GM21360 (cell line): ENCODE measurements at regions not wholly inside any gene's neighbourhood (a gene's known extent, or its start where the extent isn't known, plus 50 kb on each side); places are given as distances from the start of the nearest gene placed in this dataset.
A peak's percentile ranks its signal among the peaks of the same experiment; 100 is the strongest.

Experiments used
- ATAC-seq: cut with Tn5 transposase; IDR thresholded peaks from one replicate; pipeline ENCODE4 v1.9.1; 2021; ENCODE audit warnings: mild to moderate bottlenecking, moderate library complexity; ENCODE audit not compliant: unreplicated experiment

DNA sequence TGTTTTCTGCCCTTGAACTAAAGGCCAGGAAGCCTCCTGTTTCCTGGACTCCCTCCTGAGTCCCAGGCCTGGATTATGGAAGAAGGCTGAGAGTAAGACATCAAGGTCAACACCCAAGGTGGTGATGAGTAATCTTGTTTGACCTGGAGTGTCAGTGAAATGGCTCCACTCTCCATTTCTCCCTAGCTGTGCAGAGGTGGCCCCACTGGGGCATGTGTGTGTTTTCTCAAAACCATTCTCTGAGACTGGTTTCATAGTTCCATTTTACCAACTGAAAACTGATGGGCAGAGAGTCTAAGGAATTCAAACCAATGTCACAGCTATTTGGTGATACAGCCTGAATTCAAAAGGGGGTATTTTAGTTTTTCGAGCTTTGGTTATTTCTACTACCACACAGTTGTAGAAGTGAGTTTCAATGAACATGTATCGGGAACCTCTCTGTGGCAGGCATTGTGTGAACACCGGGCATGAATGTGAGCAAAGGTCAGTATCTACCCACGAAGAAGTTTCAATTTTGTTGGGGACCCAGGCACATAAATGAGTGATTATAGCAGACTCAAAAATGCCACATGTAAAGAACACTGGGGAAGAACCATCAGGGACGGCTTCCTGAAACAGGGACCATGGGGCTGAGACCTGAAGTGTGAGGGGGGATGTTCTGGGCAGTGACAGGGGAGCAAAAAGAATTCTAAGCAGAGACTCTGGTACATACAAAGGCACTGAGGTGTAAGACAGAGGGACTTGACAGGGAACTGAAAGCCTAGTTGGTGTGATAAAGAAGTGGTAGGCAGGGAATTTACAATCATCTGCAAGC lies 269.6 kb upstream of the KLF4 start:
- no peak for ATAC-seq

DNA sequence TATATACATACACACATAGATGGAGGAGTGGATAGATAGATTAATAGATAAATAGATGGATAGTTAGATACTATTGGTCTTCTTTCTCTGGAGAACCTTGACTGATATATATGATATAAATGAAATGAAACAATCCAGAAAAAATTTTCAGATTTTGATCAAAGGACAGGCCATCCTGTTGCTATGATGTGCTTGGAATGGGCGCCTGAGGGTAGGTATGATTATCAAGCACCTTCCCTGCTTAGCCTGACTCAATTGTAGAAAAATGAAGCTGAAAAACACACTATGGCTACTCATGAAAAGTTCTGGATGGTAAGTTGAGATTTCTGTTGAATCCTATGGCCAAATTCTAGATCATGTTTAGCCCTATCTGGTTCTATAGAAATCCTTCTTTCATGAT lies 266.5 kb upstream of the KLF4 start:
- ATAC-seq = no peak

DNA sequence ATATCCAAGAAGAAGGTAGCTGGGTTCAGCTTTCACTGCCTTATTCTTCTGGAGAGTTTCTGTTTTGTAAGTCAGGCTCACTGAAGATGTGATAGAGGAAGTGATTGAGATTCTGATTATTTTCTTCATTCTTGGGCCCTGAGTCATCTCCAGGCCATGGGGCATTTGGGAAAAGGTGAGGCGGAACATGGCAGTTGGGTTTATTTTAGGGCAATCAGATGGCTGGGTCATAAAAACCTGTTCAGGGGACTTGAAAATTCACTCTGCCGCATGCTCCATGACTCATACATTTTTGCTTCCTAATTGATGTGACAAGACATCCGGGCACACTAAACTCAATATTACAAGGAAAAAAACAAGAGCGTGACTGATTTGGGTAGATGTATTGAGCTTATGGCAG lies 265.7 kb upstream of the KLF4 start:
- no peak for ATAC-seq

DNA sequence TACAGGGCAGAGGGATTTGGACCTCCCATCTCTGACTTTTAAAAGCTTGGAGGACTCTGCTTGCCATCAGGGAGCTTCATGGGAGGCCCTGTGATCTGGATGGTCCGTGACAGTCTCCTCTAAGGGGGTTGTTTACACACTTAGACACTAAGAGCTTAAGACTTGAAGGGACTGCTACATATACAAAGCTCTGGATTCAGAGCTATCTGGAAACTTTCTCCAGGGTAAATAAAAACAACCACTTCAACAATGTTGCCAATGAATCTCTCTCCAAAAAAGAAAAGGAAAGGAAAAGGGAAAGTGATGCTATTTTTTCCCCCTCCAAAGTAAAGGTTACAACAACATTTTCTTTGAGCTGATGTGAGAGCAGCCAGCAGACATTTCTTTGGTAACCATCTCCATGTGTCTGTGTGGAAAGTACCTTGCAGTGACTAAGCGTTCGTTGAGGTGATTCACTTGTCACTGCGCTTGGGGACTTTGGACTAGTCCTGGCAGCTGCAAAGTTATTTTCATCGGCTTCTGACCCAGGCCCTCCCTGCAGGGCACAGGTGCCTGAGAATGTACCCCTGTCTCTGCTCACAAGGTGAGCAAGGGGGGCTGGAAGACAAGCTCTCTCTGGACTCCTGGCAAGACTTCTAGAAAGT lies 262.1 kb upstream of the KLF4 start:
- peak; percentile 85 for ATAC-seq

DNA sequence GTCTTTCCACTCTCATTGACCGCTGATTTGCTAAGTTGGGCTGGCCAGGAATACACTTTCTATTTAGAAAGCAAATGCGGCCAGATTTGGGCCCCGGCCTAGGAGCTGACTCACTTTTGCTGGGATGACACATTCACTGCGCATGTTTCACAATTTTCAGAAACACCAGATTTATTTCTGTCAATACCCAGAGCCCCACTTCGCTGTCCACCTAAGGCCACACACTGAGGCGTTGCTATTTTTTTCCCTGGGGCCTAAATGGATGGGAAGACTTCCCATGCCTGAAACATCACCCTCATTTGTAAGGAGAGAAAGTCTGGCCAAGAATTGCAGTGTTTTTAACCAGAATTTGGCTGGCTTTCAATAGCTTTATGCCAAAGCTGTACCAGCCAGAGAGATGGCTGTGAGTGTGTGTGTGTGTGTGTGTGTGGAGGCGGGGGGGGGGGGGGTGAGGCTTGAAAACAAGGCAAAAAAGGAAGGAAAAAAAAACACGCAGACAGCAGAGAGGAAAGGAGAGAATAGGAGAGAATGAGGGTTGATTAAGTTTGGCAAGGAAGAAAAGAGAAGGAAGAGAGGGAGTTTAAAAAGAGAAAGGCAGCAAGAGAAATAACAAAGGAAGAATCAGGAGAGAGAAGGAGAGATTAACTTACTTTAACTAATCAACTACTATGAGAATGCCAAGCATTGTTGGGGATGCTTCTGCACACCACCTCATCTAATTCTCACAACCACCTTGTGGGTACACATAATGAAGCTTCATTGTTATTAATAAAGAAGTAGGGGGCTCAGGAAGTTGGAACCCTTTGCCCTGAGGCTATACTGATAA lies 261.4 kb upstream of the KLF4 start:
- no peak for ATAC-seq

DNA sequence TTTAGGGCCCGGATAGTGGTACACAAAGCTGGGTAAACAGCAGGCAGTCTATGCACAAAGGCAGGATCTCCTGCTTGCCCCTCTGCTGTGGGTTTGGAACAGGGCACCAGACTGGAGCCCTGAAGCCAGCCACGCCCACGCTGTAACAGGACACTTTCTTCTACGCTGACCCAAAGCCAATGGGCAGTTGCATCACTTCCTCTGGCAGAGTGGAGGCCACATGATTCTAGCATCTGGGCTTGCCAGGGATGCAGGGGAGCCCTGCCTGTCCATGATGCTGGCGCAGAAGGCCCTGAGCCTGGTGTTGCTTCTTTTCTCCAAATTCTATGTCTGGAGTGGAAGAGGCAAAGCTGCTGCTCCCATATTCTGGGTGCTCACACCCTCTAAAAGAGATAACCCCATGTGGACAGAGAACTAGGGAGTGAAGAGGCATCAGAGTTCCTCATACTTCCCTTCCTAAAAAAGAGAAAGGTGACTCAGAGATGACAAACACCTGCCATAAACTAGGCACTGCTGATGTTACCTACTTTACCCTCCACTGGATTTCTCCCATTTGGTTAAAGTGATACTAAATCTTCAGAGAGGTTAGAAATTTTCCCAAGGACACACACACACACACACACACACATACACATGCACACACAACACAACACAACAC lies 260.3 kb upstream of the KLF4 start:
- ATAC-seq = no peak

DNA sequence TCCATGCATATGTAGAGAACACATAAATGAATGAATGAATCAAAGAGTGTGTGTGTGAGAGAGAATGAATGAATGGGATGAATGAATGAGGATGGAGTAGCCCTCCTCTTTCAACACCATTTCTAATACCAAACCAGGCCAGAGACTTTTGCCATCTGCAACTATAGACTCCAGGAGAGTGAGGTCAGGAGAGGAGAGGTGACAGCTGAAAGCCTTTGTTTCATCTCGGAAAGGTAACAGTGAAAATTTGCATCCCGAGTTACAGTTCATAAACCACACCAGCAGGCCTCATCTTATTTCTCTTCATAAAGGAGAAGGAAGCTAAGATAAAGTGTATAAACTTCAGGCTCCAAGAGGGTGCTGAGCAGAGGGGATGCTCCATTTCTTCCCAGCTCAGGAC lies 255.3 kb upstream of the KLF4 start:
- ATAC-seq = no peak

DNA sequence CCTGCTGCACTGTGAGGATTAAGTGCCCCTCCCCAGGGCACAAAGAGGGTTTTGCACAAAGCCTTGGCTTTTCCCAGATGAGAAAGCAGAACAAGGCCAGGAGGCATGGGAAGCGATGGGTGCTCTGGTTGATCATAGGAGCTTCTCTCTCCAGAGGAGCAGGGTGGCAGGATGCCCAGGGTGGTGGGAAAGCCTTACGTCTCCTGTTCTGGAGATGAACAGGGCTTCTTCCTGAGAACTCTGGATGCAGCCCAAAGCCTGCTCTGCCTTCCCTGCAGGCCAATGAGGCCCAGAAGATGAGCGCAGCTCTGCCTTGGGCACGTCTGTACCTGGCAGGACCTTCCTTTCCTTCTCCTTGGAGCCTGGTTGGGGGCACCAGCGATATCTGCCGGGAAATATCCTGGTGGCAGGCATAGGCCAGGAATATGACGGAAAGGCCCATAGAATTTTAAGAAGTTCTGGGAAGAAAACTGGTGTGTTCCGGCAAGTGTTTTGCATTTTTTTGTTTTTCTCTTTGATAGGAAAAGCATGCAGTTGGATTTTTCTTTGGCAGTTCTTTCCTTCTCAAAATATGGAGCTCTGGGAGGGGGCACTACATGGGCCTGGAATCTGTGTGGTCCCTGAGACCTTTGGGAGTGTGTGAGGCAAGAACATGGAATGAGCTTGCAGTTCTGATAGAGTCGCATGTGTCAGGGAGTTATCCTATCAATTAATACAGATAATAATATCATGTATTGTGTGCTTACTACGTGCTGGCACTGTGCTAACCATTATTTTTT lies 253.2 kb upstream of the KLF4 start:
- no peak for ATAC-seq

DNA sequence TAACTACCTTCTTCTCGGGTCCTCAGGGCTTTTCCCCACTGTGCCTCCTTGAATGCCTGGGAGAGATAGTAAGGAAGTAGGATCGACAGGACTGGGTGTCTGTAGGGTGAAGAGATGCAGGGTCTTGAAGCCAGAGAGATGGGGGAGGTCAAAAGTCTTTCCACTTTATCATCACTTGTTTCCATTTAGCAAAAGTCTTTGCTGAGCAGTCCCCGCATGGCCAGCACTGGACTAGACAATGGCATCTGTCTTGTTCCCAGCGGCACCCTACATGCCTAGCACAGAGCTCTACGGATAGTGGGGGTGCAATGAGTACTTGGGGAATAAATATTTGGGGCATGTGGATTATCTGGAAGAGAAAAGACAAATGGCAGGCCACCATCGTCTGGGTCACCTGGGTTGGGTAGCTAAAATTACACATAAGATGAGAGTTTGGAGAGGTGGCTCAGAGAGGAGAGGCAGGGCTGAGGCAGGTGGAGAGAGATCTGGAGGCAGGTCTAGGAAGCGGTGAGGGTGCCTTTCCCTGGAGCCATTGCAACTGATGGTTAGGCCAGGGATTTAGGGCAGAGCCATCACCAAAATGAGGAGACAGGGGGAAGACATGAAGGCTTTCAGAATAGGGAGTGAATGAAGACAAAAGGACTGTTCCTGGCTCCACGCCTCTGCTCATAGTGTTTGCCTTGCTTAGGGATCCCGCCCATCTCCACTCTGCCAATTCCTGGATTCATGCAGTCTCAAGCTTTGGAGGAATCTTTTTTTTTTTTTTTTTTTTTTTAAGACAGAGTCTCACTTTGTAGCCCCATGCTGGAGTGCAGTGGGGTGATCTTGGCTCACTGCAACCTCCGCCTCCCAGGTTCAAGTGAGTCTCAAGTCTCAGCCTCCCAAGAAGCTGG lies 250.8 kb upstream of the KLF4 start:
- no peak for ATAC-seq

DNA sequence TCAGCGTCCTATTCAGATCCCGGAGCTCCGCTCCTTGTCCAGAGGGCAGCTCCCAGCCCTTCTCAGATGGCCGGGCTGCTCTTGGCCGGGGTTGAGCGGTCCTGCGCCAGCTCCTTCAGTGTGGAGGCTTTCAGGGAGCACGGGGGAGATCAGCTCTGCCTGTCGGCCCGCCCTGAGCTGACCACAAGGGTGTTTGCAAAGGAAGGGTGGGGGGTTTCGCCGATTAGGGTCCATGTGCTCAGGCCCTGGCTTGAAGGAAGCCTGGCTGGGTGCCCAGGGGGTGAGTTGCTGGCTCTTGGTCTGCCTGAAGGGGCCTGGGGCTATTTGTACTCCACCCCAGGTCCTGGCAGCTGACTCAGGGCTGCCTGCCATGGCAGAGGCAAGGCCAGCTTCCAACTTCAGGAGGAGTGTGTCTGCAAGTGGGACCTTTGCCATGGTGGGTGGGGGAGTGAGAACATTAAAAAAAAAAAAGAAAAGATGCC lies 250.1 kb upstream of the KLF4 start:
- ATAC-seq = no peak

DNA sequence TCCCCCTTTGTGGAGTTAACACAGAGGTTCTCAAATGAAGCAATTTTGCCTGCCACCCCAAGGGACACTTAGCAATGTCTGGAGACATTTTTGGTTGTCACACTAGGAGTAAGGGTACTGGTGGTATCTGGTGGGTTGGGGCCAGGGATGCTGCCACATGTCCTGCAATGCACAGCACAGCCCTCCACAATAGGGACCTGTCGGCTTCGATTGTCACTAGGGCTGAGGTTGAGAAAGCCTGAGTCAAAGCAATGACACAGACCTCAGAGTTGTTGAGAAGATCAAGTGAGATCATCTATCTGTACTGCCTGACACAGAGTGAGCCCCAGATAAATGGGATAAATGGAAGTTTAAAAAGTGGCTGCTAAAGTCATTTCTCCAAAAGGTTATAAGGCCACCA lies 249.2 kb upstream of the KLF4 start:
- ATAC-seq = no peak

DNA sequence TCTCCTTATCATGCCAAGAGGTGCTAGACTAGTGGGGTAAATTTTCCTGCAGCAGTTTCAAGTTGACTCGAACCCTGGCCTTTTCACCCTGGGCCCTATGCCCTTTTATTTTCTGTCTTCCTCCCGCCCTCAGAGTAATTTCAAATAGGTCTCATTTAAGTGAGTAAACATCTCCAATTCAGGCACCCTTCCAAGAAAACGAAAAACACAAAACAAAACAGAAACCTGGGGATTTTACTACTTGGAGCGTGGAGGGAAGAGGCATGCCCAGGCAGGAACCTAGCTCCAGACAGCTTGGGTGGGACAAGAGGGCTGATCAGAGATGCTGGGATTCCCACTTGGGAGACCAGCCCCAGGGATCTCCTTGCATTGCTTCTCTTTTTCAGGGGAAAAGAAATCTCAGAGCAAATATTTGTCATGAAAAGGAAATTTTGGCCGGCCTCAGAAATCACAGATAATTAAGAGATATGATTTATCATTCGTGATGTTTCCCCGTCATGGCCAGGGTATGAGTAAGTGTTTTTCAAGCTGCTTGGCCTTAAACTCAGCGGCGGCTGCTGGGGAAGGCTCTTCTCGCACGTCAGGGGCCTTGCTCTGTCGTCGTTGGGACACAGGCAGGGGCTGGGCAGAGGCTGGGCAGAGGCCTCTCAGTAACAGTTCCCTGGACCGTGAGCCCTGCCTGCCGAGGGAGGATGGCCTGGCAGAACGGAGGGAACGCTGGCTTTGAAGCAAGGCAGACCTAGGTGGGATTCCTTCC lies 248.6 kb upstream of the KLF4 start:
- ATAC-seq = no peak

DNA sequence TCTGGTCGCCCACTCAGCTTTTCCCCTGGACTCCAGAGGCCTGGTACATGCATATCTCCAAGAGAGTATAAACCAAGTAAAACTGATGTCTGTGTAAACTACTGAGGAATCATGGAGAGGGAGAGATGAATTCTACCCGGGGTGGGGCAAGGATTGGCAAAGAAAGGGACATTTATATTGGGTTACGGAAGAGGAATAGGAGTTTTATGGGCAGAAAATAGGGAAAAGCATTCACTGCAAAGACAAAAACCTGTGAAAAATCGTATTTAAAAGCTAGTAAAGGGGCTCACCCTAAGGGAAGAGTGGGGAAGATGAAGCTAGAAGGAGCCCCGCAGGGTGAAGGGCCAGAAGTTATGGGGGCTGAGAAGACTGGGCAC lies 248.0 kb upstream of the KLF4 start:
- no peak for ATAC-seq

DNA sequence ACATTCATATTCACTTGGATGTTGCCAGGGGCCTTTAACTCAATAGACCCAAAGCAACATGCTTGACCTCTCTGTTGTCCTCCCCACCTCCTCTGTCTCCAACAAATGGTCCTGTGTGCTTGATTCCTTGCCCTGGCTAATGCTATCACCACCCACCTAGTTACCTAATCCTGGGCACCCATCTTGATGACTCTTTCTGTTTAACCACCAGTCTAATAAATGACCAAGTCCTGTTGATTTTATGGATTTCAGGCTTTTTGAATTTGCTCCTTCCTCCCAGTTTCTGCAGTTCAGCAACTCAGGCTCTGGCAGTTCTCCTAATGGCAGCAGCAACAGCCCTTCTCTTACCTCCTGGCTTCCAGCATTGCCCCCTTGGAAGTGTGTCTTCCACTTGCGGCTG lies 246.3 kb upstream of the KLF4 start:
- no peak for ATAC-seq

DNA sequence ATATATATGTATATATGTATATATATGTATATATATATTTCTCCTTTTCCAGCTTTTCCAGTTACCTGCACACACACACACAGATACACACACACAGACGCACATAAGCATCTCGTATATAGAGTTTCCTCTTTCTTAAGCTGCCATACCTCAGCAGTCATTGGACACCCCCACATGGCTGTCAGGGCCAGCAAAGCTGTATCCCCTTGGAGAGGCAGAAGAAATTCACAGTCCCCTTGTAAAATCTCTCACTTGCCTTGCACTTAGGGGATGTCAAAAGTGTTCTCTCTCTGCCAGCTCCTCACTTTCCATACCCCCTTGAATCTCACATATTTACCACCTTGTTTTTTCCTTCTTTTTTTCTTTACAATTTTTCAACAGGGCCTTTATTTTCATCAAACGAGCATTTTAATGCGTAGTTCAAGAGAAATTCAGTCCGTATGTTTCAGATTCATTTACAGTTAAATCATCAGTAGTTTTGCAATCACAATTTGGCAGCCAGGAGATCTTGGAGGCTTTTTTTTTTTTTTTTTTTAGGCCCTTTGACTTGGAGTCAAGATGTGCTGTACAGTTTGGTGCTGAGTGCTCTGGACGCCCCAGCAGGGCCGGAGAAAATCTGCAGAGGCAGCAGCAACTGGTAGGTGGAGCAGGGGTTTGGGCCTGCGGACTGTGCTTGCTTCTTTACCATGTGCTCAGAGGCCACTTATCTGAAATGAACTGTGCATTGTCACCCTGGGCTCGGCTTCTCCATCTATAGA lies 244.9 kb upstream of the KLF4 start:
- no peak for ATAC-seq

DNA sequence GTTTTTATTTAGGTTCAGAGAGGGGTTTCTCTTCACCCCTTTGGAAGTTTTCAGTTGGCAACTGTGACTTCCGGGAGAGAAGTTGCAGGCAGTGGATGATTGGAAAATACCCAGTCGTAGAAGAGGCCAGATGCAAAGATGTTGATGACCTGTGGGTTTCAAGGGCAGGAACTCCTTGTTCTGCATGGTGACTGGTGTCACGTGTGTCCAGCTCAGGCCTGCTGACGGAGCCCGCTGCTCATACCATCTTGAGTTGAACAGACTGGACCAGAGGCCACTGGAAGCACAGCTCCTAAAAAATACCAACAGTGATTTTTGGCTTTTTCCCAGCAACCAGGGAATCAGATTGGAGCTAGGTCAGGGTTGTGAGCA lies 243.9 kb upstream of the KLF4 start:
- ATAC-seq = no peak

DNA sequence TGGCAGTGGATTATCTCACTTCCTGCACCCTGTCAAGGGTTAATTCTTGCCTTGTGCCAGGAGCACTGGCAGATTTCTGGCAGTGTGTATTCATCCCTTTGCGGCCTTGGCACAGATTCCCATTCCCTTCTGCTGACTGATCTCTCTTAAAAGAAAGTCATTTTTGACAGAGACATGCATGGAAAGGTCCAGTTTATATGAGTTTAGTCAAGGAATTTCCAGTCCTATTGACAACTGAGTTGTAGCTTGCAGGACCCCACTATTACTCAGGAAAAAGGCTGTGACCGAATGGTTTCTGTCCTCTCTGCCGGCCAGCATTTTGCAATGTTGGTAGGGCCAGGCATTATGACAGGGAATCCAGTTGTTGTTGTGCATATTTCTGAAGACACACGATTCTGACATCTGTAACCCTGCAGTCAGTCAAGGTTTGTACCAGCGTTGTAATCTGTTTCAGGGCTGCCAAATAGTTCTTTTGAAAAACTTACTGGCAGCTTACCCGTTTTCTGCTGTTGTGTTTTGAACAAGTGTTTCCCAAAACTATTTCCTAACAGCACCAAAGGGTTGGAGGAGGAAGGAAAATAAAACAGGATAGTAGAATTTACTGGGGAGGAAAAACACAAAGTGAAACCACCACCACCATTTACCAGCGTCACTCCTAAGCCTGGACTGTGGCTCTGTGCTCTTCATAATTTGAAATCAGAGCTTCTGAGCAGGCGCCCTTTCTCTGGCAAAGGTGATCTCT lies 243.4 kb upstream of the KLF4 start:
- no peak for ATAC-seq
